ENCODE measurements at regions not wholly inside any gene's neighbourhood (a gene's known extent, or its start where the extent isn't known, plus 50 kb on each side); places are given as distances from the start of the nearest gene placed in this dataset.

DNA sequence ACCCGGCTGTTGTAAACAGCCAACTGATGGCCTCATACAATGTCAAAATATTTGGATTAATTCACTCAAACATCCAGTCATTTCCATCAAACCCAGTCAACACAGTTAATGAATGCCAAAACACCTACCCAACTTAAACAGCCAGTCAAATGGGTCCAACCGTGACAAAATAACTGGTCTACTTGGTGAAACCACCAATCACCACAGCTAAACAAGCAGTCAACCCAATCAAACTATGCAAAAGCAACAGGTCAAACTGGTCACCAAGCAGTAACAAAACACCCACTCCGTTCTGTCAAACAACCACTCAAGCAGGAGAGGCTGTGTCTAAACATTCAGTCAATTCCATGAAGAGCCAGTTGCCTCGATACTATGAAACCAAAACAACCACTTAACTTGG, 119.2 kb downstream of the FOXD2 start:
- H3K36me3 ChIP-seq (ENCODE audit: insufficient read depth, low read length): no peaks in the 10 kb centered on the region
- H3K27me3 ChIP-seq (ENCODE audit: control insufficient read depth, insufficient read depth, low read length): peaks cover 5% of the 10 kb centered on the region
- H3K4me2 ChIP-seq (ENCODE audit: low read length): no peak overlapping the region
- H3K4me3 ChIP-seq (ENCODE audit: low read length): no peak overlapping the region
- H3K9ac ChIP-seq (ENCODE audit: low read depth, low read length): no peak overlapping the region
- H3K4me1 ChIP-seq (ENCODE audit: control insufficient read depth, insufficient read depth, low read length): no peaks in the 10 kb centered on the region
- H3K9me3 ChIP-seq (replicated peaks; ENCODE audit: low read length): no peaks in the 10 kb centered on the region

DNA sequence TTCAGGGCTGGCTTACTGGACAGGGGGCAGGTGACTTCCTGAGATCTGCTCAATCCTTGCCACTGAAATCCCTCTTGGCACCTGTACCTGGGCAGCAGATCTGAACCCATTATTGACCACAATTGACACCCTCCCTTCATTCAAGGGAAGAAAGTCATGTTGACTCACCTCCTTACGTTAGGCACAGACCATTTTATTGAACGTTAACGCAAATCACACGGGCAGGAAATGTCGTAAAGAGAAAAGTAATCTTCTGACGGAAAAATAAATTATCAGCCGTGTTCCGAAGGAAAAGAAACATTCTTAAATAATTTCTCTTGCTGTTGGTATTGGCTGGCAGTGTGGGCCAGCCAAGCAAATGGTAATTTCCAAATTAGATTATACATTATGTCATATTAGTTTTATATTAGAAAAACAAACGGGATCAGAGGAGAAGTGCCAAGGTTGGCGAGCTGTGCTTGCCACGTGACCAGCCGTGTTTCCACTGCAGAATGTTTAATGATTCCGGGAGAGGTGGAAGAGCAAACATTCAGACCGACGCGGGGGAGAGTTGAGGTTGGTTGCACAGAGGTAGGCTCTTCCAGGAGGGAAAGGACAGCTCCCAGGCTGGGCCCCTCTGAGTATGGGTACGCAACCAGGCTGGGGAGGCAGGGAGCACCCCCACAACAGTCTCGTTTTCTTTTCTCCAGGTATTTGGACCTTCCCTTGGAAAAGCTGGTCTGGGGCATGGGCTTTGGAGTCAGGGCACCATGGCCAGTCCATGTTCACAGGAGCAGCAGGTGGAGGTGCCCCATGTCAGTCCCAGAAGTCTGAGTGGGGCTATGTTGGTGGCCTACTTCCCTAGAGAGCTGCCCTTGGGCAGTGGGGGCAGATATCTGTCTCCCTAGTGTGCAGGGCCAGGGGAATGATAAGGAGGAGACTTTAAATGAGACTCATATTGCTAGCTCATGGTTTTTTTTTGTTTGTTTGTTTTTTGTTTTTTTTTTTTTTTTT, 121.1 kb downstream of the FOXD2 start:
- H3K9me3 ChIP-seq (replicated peaks; ENCODE audit: low read length): no peaks in the 10 kb centered on the region
- no peak overlapping the region for H3K4me3 ChIP-seq (ENCODE audit: low read length)
- H3K4me2 ChIP-seq (ENCODE audit: low read length): no peak overlapping the region
- peaks cover 9% of the 10 kb centered on the region for H3K27me3 ChIP-seq (ENCODE audit: control insufficient read depth, insufficient read depth, low read length)
- no peak overlapping the region for H3K9ac ChIP-seq (ENCODE audit: low read depth, low read length)
- no peaks in the 10 kb centered on the region for H3K4me1 ChIP-seq (ENCODE audit: control insufficient read depth, insufficient read depth, low read length)
- no peaks in the 10 kb centered on the region for H3K36me3 ChIP-seq (ENCODE audit: insufficient read depth, low read length)

DNA sequence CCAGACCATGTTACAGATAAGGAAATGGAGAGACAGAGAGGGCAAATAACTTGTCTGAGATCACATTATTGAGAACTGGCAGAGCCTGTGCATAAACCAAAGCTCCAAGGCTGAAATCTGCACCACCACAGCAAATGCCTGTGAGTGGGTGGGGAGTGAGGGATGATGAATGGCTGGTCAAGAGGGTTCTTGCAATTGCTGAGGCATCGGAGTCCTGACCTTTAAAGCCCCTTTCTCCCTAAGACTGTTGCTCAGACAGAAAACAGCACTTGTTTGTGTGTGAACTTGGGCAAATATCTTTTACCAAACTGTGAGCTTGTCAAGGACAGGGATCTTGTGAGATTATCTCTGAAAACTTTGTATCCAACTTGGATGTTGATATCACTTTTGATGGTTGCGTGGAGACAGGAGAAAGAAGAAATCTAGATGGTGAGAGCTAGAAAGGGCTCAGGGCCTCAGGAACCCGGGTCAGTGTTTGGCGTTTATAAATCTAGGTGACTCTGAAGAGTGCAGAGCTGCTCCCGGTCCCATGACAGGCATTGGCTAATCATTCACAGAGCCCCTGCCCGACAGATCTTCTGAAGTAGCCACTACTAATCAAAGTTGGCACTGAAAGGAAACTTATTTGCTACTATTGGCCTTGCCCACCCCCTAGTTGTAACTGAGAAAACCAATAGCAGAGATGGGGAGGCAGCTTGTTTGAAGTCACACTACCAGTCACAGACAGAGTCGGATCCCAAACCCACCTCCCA, 122.3 kb downstream of the FOXD2 start:
- Histone ChIP-seq H3K4me3 (ENCODE audit: low read length) (no peak overlapping the region), H3K4me1 (ENCODE audit: control insufficient read depth, insufficient read depth, low read length) (no peaks in the 10 kb centered on the region), H3K9me3 (replicated peaks; ENCODE audit: low read length) (no peaks in the 10 kb centered on the region), H3K4me2 (ENCODE audit: low read length) (no peak overlapping the region), H3K27me3 (ENCODE audit: control insufficient read depth, insufficient read depth, low read length) (peaks cover 6% of the 10 kb centered on the region), H3K36me3 (ENCODE audit: insufficient read depth, low read length) (no peaks in the 10 kb centered on the region), H3K9ac (ENCODE audit: low read depth, low read length) (no peak overlapping the region)

DNA sequence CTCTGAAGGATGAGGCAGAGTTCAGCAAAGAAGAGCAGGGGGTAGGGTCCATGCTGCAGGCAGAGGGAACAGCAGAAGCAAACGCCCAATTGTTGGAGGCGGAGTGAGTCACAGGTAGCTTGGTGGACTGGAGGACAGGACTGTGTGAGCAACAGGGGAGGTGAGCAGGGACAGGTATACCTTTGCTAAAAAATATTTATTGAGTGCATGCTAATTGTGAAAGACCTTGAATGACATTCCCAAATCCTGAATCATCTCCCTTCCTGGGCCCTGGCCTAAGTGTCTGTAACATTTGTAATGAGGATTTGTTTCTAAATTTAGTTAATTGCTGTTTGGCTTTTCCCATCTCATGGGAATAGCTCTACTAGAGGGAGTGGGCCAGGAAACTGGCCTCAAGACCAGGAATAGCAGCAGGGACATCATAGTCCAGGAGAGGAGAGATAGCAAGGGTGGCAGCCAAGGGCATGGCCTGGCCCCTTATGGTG, 123.7 kb downstream of the FOXD2 start:
- Histone ChIP-seq H3K9me3 (replicated peaks; ENCODE audit: low read length) (no peaks in the 10 kb centered on the region), H3K4me1 (ENCODE audit: control insufficient read depth, insufficient read depth, low read length) (no peaks in the 10 kb centered on the region), H3K4me2 (ENCODE audit: low read length) (no peak overlapping the region), H3K9ac (ENCODE audit: low read depth, low read length) (no peak overlapping the region), H3K27me3 (ENCODE audit: control insufficient read depth, insufficient read depth, low read length) (peaks cover 6% of the 10 kb centered on the region), H3K36me3 (ENCODE audit: insufficient read depth, low read length) (no peaks in the 10 kb centered on the region), H3K4me3 (ENCODE audit: low read length) (no peak overlapping the region)

DNA sequence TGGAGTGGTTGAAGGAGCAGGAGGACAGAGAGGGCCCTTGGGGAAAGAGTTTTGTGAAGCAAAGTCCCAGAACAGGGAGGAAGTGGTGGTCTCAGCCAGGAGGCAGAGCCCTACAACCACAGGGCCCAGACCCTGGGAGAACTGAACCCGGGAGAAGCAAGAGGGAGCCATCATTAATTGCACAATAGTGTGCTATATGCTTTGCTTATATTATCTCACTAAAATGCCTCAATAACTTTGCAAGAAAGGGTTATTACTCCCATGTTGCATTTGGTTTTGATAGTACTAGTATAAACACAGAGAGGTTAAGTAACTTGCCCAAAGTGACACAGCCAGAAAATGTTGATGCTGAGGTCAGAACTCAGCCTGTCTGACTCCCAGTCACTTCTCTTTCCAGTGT, 124.3 kb downstream of the FOXD2 start:
- peaks cover 6% of the 10 kb centered on the region for H3K27me3 ChIP-seq (ENCODE audit: control insufficient read depth, insufficient read depth, low read length)
- no peaks in the 10 kb centered on the region for H3K9me3 ChIP-seq (replicated peaks; ENCODE audit: low read length)
- no peak overlapping the region for H3K4me2 ChIP-seq (ENCODE audit: low read length)
- H3K4me1 ChIP-seq (ENCODE audit: control insufficient read depth, insufficient read depth, low read length): no peaks in the 10 kb centered on the region
- no peak overlapping the region for H3K4me3 ChIP-seq (ENCODE audit: low read length)
- no peaks in the 10 kb centered on the region for H3K36me3 ChIP-seq (ENCODE audit: insufficient read depth, low read length)
- no peak overlapping the region for H3K9ac ChIP-seq (ENCODE audit: low read depth, low read length)

DNA sequence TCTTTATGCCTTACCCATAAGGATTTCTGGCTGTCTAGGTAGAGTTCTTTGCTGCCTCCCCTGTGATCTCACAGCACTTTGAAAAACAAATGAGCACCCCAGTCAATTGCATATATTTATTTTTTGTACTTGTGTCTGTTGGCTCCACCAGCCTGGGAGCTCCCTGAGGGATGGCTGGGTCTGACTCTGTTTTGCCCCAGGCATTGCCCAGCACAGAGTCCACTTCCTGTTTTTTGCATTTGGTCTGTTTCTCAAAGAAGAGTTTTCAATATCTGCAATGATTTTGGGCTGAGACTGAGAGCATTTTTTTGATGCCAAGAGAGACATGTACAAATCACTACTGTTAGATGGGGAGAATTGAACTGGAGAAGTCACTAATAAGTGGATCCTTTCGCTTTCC, 125.0 kb downstream of the FOXD2 start:
- no peak overlapping the region for H3K4me3 ChIP-seq (ENCODE audit: low read length)
- no peaks in the 10 kb centered on the region for H3K4me1 ChIP-seq (ENCODE audit: control insufficient read depth, insufficient read depth, low read length)
- H3K9me3 ChIP-seq (replicated peaks; ENCODE audit: low read length): no peaks in the 10 kb centered on the region
- peaks cover 6% of the 10 kb centered on the region for H3K27me3 ChIP-seq (ENCODE audit: control insufficient read depth, insufficient read depth, low read length)
- H3K4me2 ChIP-seq (ENCODE audit: low read length): no peak overlapping the region
- no peak overlapping the region for H3K9ac ChIP-seq (ENCODE audit: low read depth, low read length)
- H3K36me3 ChIP-seq (ENCODE audit: insufficient read depth, low read length): no peaks in the 10 kb centered on the region

DNA sequence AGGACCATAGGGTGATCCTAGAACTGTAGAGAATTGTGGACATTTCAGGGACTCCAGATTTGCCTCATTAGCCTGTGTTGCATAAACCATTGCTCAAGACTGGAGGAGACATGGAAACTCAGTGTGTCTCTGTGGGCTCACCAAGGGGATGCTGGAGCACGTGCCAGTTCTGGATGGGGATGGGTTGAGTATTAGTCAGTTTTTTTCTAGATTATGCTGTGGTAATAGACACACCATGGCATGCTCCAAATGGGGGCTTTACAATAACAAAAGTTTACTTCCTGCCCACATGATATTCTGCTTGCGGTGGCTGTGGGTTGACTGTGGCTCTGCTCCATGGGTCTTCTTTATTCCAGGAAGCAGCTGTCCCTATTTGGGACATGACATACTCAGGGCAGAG, 125.4 kb downstream of the FOXD2 start:
- Histone ChIP-seq H3K27me3 (ENCODE audit: control insufficient read depth, insufficient read depth, low read length) (peaks cover 6% of the 10 kb centered on the region), H3K4me3 (ENCODE audit: low read length) (no peak overlapping the region), H3K4me2 (ENCODE audit: low read length) (no peak overlapping the region), H3K9me3 (replicated peaks; ENCODE audit: low read length) (no peaks in the 10 kb centered on the region), H3K4me1 (ENCODE audit: control insufficient read depth, insufficient read depth, low read length) (no peaks in the 10 kb centered on the region), H3K9ac (ENCODE audit: low read depth, low read length) (no peak overlapping the region), H3K36me3 (ENCODE audit: insufficient read depth, low read length) (no peaks in the 10 kb centered on the region)

DNA sequence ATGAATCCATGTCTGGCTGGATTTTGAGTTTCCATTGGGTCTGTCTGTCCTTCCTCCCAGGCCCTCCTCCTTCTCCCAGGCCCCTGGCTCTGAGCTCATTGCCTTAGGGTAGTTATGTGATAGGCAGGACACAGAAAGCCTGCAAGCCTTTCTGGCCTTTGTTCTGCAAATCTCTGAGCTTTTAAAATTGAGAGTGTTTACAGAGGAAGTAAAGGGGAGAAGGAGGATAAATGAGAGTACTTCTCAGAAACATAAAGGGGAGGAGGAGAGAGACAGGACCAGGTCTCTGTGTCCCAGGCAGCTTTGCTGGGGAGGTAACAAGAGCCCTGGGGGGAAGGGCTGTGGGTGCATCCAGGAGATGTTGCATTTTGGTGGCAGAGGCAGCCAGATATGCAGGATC, 126.7 kb downstream of the FOXD2 start:
- no peaks in the 10 kb centered on the region for H3K4me1 ChIP-seq (ENCODE audit: control insufficient read depth, insufficient read depth, low read length)
- H3K36me3 ChIP-seq (ENCODE audit: insufficient read depth, low read length): no peaks in the 10 kb centered on the region
- no peak overlapping the region for H3K9ac ChIP-seq (ENCODE audit: low read depth, low read length)
- H3K4me2 ChIP-seq (ENCODE audit: low read length): no peak overlapping the region
- no peaks in the 10 kb centered on the region for H3K9me3 ChIP-seq (replicated peaks; ENCODE audit: low read length)
- no peak overlapping the region for H3K4me3 ChIP-seq (ENCODE audit: low read length)
- H3K27me3 ChIP-seq (ENCODE audit: control insufficient read depth, insufficient read depth, low read length): peaks cover 3% of the 10 kb centered on the region

DNA sequence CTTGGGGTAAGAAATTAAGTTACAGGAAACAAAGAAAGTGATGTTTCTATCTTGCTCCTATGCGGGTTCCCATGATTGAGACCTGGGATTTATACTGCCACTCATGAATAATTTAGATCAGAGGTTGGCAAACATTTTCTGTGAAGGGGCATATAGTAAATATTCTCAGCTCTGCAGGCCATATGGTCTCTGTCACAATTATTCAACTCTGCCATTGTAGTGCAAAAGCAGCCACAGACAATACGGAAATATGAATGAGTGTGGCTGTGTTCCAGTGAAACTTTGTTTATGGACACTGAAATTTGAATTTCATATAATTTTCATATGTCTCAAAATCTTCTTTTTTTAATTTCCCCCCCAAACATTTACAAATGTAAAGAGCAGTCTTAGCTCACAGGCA, 127.2 kb downstream of the FOXD2 start:
- H3K36me3 ChIP-seq (ENCODE audit: insufficient read depth, low read length): no peaks in the 10 kb centered on the region

DNA sequence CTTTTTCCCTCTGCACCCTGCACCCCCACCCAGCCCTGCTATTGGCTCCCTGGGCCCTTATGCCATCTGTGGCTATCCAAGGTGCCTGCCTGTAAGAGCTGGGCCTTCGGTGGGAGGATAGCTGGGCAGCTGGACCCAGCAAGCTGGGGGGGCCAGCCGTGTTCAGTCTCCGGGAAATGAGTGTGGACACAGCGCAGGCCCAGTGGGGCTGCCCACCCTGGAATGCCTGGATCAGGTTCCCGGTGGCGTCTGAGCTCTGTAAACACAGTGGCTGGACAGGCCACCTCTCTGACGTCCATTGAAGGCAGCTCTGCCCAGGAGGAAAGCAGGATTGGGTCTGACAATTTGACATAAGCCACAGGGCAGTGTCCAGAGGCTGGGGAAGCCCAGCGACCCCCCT, 127.8 kb downstream of the FOXD2 start:
- no peak overlapping the region for H3K9ac ChIP-seq (ENCODE audit: low read depth, low read length)

More for the DNA sequence above, 127.2 kb downstream of the FOXD2 start:
- Histone ChIP-seq H3K9me3 (replicated peaks; ENCODE audit: low read length) (no peaks in the 10 kb centered on the region), H3K27me3 (ENCODE audit: control insufficient read depth, insufficient read depth, low read length) (peaks cover 3% of the 10 kb centered on the region), H3K9ac (ENCODE audit: low read depth, low read length) (no peak overlapping the region), H3K4me3 (ENCODE audit: low read length) (no peak overlapping the region), H3K4me2 (ENCODE audit: low read length) (no peak overlapping the region), H3K4me1 (ENCODE audit: control insufficient read depth, insufficient read depth, low read length) (no peaks in the 10 kb centered on the region)

DNA sequence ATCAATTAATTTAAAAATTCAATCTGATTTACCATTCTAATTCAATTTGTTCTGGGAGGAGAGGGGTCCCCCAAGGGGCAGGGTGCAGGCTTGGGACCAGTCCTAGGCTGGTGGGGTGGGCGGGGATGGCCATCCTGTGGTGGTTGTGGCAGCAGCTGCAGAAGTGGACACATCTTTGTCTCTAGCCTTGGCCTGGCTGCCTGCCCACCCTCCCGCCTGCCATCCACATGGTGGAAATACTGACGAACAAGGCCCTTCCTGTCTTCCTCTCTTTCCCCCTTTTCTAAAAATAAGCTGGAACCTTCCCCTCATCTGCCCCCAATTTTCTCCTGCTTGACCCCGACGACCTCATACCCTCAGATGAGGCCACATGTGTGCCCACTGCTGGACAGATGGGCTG, 130.9 kb downstream of the FOXD2 start:
- Histone ChIP-seq H3K9me3 (replicated peaks; ENCODE audit: low read length) (no peaks in the 10 kb centered on the region), H3K9ac (ENCODE audit: low read depth, low read length) (no peak overlapping the region), H3K4me2 (ENCODE audit: low read length) (no peak overlapping the region), H3K27me3 (ENCODE audit: control insufficient read depth, insufficient read depth, low read length) (peaks cover 9% of the 10 kb centered on the region), H3K36me3 (ENCODE audit: insufficient read depth, low read length) (no peaks in the 10 kb centered on the region), H3K4me1 (ENCODE audit: control insufficient read depth, insufficient read depth, low read length) (no peaks in the 10 kb centered on the region), H3K4me3 (ENCODE audit: low read length) (no peak overlapping the region)

More for the DNA sequence above, 127.8 kb downstream of the FOXD2 start:
- peaks cover 6% of the 10 kb centered on the region for H3K27me3 ChIP-seq (ENCODE audit: control insufficient read depth, insufficient read depth, low read length)
- no peaks in the 10 kb centered on the region for H3K4me1 ChIP-seq (ENCODE audit: control insufficient read depth, insufficient read depth, low read length)
- no peaks in the 10 kb centered on the region for H3K36me3 ChIP-seq (ENCODE audit: insufficient read depth, low read length)
- H3K4me3 ChIP-seq (ENCODE audit: low read length): no peak overlapping the region
- no peak overlapping the region for H3K4me2 ChIP-seq (ENCODE audit: low read length)
- H3K9me3 ChIP-seq (replicated peaks; ENCODE audit: low read length): no peaks in the 10 kb centered on the region

All from skeletal muscle satellite cell (primary cell).